A673 (cell line): ENCODE measurements at regions not wholly inside any gene's neighbourhood (a gene's known extent, or its start where the extent isn't known, plus 50 kb on each side); places are given as distances from the start of the nearest gene placed in this dataset.
"Not testable (repeated sequence)": the region's sequence is repeated elsewhere in the genome, so short reads cannot be mapped to it uniquely, and the experiment has no call there.

Source experiments
- BruUV-seq: library from RNA; stranded (reverse); fragments of 400-500 nt; replicated peaks from 2 replicates; lab custom pipeline; 2021; lab: Mats Ljungman, UMichigan
- CTCF ChIA-PET: fragments of 300-600 bp; sonication (Branson Sonifier 250); formaldehyde crosslinking; loops from one replicate; lab custom pipeline; 2022; ENCODE audit warnings: antibody characterized with exemption; lab: Charles Lee
- POLR2A ChIA-PET: fragments of 300-600 bp; sonication (Branson Sonifier 250); formaldehyde crosslinking; loops from one replicate; lab custom pipeline; 2022; ENCODE audit warnings: antibody characterized with exemption; ENCODE audit not compliant: low non-redundant PET; lab: Charles Lee
- DNase-seq: peaks from one replicate; pipeline ENCODE4 v3.0.0-alpha.2; 2015; ENCODE audit warnings: low spot score
- H3K27ac ChIP-seq: fragments of 200-600 bp; sonication (generic); 2 replicates; pipeline ENCODE4 v1.5.1; 2016; ENCODE audit warnings: mixed run types, low read depth, mild to moderate bottlenecking, mixed read lengths, antibody characterized with exemption, low read length; ENCODE audit not compliant: poor library complexity, severe bottlenecking
- H3K27me3 ChIP-seq: fragments of 200-600 bp; sonication (generic); replicated peaks from 2 replicates; pipeline ENCODE4 v1.6.1; 2017; ENCODE audit warnings: mixed run types, low read depth, mild to moderate bottlenecking, mixed read lengths, antibody characterized with exemption, low read length; ENCODE audit not compliant: insufficient read depth, poor library complexity
- H3K36me3 ChIP-seq: fragments of 200-600 bp; sonication (generic); 2 replicates; pipeline ENCODE4 v1.6.1; 2016; ENCODE audit warnings: mixed run types, mild to moderate bottlenecking, mixed read lengths, antibody characterized with exemption, low read length; ENCODE audit not compliant: insufficient read depth, poor library complexity, severe bottlenecking
- H3K4me1 ChIP-seq: fragments of 200-600 bp; sonication (generic); 2 replicates; pipeline ENCODE4 v1.6.1; 2017; ENCODE audit warnings: mixed run types, mild to moderate bottlenecking, mixed read lengths, antibody characterized with exemption, low read length; ENCODE audit not compliant: insufficient read depth, poor library complexity, severe bottlenecking
- H3K4me3 ChIP-seq: fragments of 200-600 bp; sonication (generic); 2 replicates; pipeline ENCODE4 v1.5.1; 2016; ENCODE audit warnings: low read depth, mixed run types, mild to moderate bottlenecking, mixed read lengths, low read length; ENCODE audit not compliant: poor library complexity, severe bottlenecking
- H3K9me3 ChIP-seq: fragments of 200-600 bp; sonication (generic); 2 replicates; pipeline ENCODE4 v1.6.1; 2016; ENCODE audit warnings: mixed run types, low read depth, mild to moderate bottlenecking, mixed read lengths, antibody characterized with exemption, low read length; ENCODE audit not compliant: poor library complexity, severe bottlenecking
- CTCF ChIP-seq: fragments of 300-800, 200-600 bp; sonication (generic); conservative IDR thresholded peaks from 2 replicates; pipeline ENCODE4 v1.5.1; 2017; ENCODE audit warnings: low read depth, mild to moderate bottlenecking, antibody characterized with exemption, low read length, moderate library complexity, mixed read lengths
- EZH2 ChIP-seq: fragments of 200-600 bp; sonication (generic); IDR thresholded peaks from 2 replicates; pipeline ENCODE4 v1.6.1; 2017; ENCODE audit warnings: borderline replicate concordance, low read depth, mild to moderate bottlenecking, mixed read lengths, antibody characterized with exemption, low read length; ENCODE audit not compliant: poor library complexity, severe bottlenecking
- intact Hi-C: fragments of 100-400 bp; cut with micrococcal nuclease; formaldehyde crosslinking; loops from one replicate; pipeline ENCODE4 v1.10.0; 2022; ENCODE audit not compliant: unreplicated experiment

- POLR2A ChIA-PET: no interaction called here
- DNase-seq: peak; percentile 24
These were observed 535.0 kb downstream of the RFPL4B start for GRCh38 chr6:112881828-112882780.

GRCh38 chr6:112883095-112883494, 536.0 kb downstream of the RFPL4B start:
- DNase-seq: no peak
- ChIA-PET POLR2A (no interaction called here), CTCF (no interaction called here)
- no peak overlapping the region for H3K27ac ChIP-seq
- no peaks in the 10 kb centered on the region for H3K9me3 ChIP-seq
- no TSS peak for BruUV-seq
- H3K27me3 ChIP-seq: no peaks in the 10 kb centered on the region
- intact Hi-C loops: no loop called here
- TF ChIP-seq CTCF (no peak), EZH2 (no peak)
- H3K4me3 ChIP-seq: no peak overlapping the region
- H3K4me1 ChIP-seq: peaks cover 26% of the 10 kb centered on the region
- H3K36me3 ChIP-seq: no peaks in the 10 kb centered on the region

More at GRCh38 chr6:112881828-112882780, 535.0 kb downstream of the RFPL4B start:
- no peaks in the 10 kb centered on the region for H3K27me3 ChIP-seq
- H3K4me3 ChIP-seq: no peak overlapping the region
- no TSS peak for BruUV-seq
- no peaks in the 10 kb centered on the region for H3K36me3 ChIP-seq
- TF ChIP-seq CTCF: no peak
- TF ChIP-seq EZH2: no peak
- peaks cover 18% of the 10 kb centered on the region for H3K4me1 ChIP-seq
- no peak overlapping the region for H3K27ac ChIP-seq
- CTCF ChIA-PET: interaction anchor here (0.6 to 0.9 kb wide), 3 partner anchors 30 to 1027 kb away, joined by 4 to 8 read pairs (median 4); no protein-coding TSS in a partner anchor
- H3K9me3 ChIP-seq: no peaks in the 10 kb centered on the region
- intact Hi-C loops: no loop called here

GRCh38 chr6:112886415-112886814, 539.3 kb downstream of the RFPL4B start:
- CTCF ChIA-PET: no interaction called here
- no TSS peak for BruUV-seq

GRCh38 chr6:112887424-112887823, 540.3 kb downstream of the RFPL4B start:
- peak; percentile 93 for DNase-seq
- H3K9me3 ChIP-seq, H3K27ac ChIP-seq, H3K27me3 ChIP-seq, H3K36me3 ChIP-seq, POLR2A ChIA-PET, CTCF ChIA-PET, BruUV-seq, intact Hi-C loops, H3K4me3 ChIP-seq: not testable (repeated sequence)
- peaks cover 19% of the 10 kb centered on the region for H3K4me1 ChIP-seq

More at GRCh38 chr6:112886415-112886814, 539.3 kb downstream of the RFPL4B start:
- Histone ChIP-seq H3K4me1 (peaks cover 26% of the 10 kb centered on the region), H3K27ac (no peak overlapping the region), H3K9me3 (no peaks in the 10 kb centered on the region), H3K36me3 (no peaks in the 10 kb centered on the region), H3K4me3 (no peak overlapping the region), H3K27me3 (no peaks in the 10 kb centered on the region)
- TF ChIP-seq CTCF (no peak), EZH2 (no peak)
- POLR2A ChIA-PET: no interaction called here
- intact Hi-C loops: no loop called here
- DNase-seq: no peak
